Neuronal stem cell (in vitro differentiated cells): ENCODE measurements at regions not wholly inside any gene's neighbourhood (a gene's known extent, or its start where the extent isn't known, plus 50 kb on each side); places are given as distances from the start of the nearest gene placed in this dataset.

Experiments used
- DNase-seq: peaks from one replicate; pipeline ENCODE4 v3.0.0-alpha.2; 2013; ENCODE audit warnings: low spot score
- H2AFZ ChIP-seq: one replicate; pipeline ENCODE4 v1.6.1; 2013; ENCODE audit warnings: mild to moderate bottlenecking, low read length, inconsistent platforms
- H2AK5ac ChIP-seq: 2 replicates; pipeline ENCODE4 v1.6.1; 2013; ENCODE audit warnings: low read depth, mild to moderate bottlenecking, inconsistent platforms, low read length, moderate library complexity, mixed read lengths
- H2BK120ac ChIP-seq: 2 replicates; pipeline ENCODE4 v1.6.1; 2013; ENCODE audit warnings: low read depth, mild to moderate bottlenecking, inconsistent platforms, low read length, moderate library complexity, mixed read lengths
- H2BK12ac ChIP-seq: one replicate; pipeline ENCODE4 v1.6.1; 2013; ENCODE audit warnings: low read length, inconsistent platforms
- H2BK15ac ChIP-seq: 2 replicates; pipeline ENCODE4 v1.6.1; 2013; ENCODE audit warnings: mild to moderate bottlenecking, low read length, inconsistent platforms, mixed read lengths
- H2BK5ac ChIP-seq: one replicate; pipeline ENCODE4 v1.6.1; 2013; ENCODE audit warnings: inconsistent platforms, mild to moderate bottlenecking, low read length, moderate library complexity
- H3K14ac ChIP-seq: one replicate; pipeline ENCODE4 v1.6.1; 2013; ENCODE audit warnings: low read length, inconsistent platforms
- H3K18ac ChIP-seq: 2 replicates; pipeline ENCODE4 v1.6.1; 2013; ENCODE audit warnings: low read length, inconsistent platforms
- H3K23ac ChIP-seq: 2 replicates; pipeline ENCODE4 v1.6.1; 2013; ENCODE audit warnings: low read depth, mild to moderate bottlenecking, mixed read lengths, low read length, inconsistent platforms; ENCODE audit not compliant: poor library complexity
- H3K27ac ChIP-seq: replicated peaks from 3 replicates; pipeline ENCODE4 v1.5.1; 2013; ENCODE audit warnings: low read length, inconsistent platforms
- H3K27me3 ChIP-seq, 3 experiments: 2 replicates each; pipeline ENCODE4 v1.6.1; 2013; ENCODE audit warnings: low read length in 3 of 3, mild to moderate bottlenecking in 2 of 3, inconsistent platforms in 1 of 3, low read depth in 1 of 3, mixed read lengths in 1 of 3, moderate library complexity in 1 of 3; ENCODE audit not compliant: control insufficient read depth in 3 of 3, insufficient read depth in 3 of 3
- H3K36me3 ChIP-seq, 2 donors: replicated peaks in 1 of 2; 2 replicates each; pipeline ENCODE4 v1.6.1; 2013; ENCODE audit warnings: low read length in 2 of 2; ENCODE audit not compliant: control insufficient read depth in 2 of 2, insufficient read depth in 2 of 2
- H3K4ac ChIP-seq: 2 replicates; pipeline ENCODE4 v1.6.1; 2013; ENCODE audit warnings: inconsistent platforms, mild to moderate bottlenecking, low read length, moderate library complexity
- H3K4me1 ChIP-seq, 2 donors: 1 replicate in 1 of 2; 2 replicates in 1 of 2; pipeline ENCODE4 v1.6.1; 2013; ENCODE audit warnings: low read length in 2 of 2, low read depth in 1 of 2; ENCODE audit not compliant: control insufficient read depth in 2 of 2, insufficient read depth in 1 of 2
- H3K4me2 ChIP-seq: one replicate; pipeline ENCODE4 v1.6.1; 2013; ENCODE audit warnings: mild to moderate bottlenecking, low read length, inconsistent platforms; ENCODE audit not compliant: insufficient read depth, poor library complexity, severe bottlenecking
- H3K4me3 ChIP-seq, 2 donors: 2 replicates each; pipeline ENCODE4 v1.5.1; 2013; ENCODE audit warnings: low read length in 2 of 2, mild to moderate bottlenecking in 2 of 2, inconsistent platforms in 1 of 2, moderate library complexity in 1 of 2
- H3K79me1 ChIP-seq: one replicate; pipeline ENCODE4 v1.6.1; 2013; ENCODE audit warnings: low read depth, mild to moderate bottlenecking, inconsistent platforms, low read length, moderate library complexity
- H3K9ac ChIP-seq: one replicate; pipeline ENCODE4 v1.6.1; 2013; ENCODE audit warnings: mild to moderate bottlenecking, low read depth, low read length, inconsistent platforms; ENCODE audit not compliant: poor library complexity
- H3K9me3 ChIP-seq, 2 donors: replicated peaks in 1 of 2; 2 replicates each; pipeline versions ENCODE3 to v1.6.1; 2013; ENCODE audit warnings: low read length in 2 of 2, mild to moderate bottlenecking in 2 of 2, inconsistent platforms in 1 of 2, low read depth in 1 of 2, mixed read lengths in 1 of 2, moderate library complexity in 1 of 2; ENCODE audit not compliant: control insufficient read depth in 2 of 2, insufficient read depth in 1 of 2
- H4K8ac ChIP-seq: one replicate; pipeline ENCODE4 v1.6.1; 2013; ENCODE audit warnings: low read depth, mild to moderate bottlenecking, inconsistent platforms, low read length, moderate library complexity
- H4K91ac ChIP-seq: one replicate; pipeline ENCODE4 v1.6.1; 2013; ENCODE audit warnings: low read length, low read depth, mild to moderate bottlenecking, inconsistent platforms; ENCODE audit not compliant: poor library complexity
- WGBS, 2 donors: extraction: QIAGEN DNeasy Blood & Tissue Kit; methylation state at CpG; one replicate each; pipeline ENCODE4 v1.1.7; 2013; ENCODE audit warnings: missing lambda C conversion rate in 2 of 2, mixed read lengths in 1 of 2; ENCODE audit not compliant: insufficient read length in 2 of 2, insufficient replicate concordance in 1 of 2; ENCODE audit errors: extremely low coverage in 2 of 2; 5-methylcytosine and 5-hydroxymethylcytosine counted together

GRCh38 chr5:128649192-128649591 is 111.1 kb upstream of the FBN2 start:
- H2BK12ac ChIP-seq: no peak overlapping the region
- no peak overlapping the region for H2BK15ac ChIP-seq
- H3K4me2 ChIP-seq: no peak overlapping the region
- H2AK5ac ChIP-seq: no peak overlapping the region
- no peak overlapping the region for H3K27ac ChIP-seq
- no peaks in the 10 kb centered on the region for H3K36me3 ChIP-seq
- no peak overlapping the region for H3K4me3 ChIP-seq
- H3K4me1 ChIP-seq: no peaks in the 10 kb centered on the region
- H3K9me3 ChIP-seq: no peaks in the 10 kb centered on the region
- H3K23ac ChIP-seq: no peak overlapping the region
- no peak overlapping the region for H2BK120ac ChIP-seq
- H3K9ac ChIP-seq: no peak overlapping the region
- H3K79me1 ChIP-seq: no peaks in the 10 kb centered on the region
- H3K14ac ChIP-seq: no peak overlapping the region
- DNase-seq: no peak
- no peaks in the 10 kb centered on the region for H3K27me3 ChIP-seq
- no peak overlapping the region for H3K4ac ChIP-seq
- no peak overlapping the region for H4K8ac ChIP-seq
- H2AFZ ChIP-seq: no peak overlapping the region
- no peak overlapping the region for H4K91ac ChIP-seq
- H3K18ac ChIP-seq: no peak overlapping the region
- no peak overlapping the region for H2BK5ac ChIP-seq

GRCh38 chr5:128662997-128663396 is 125.0 kb upstream of the FBN2 start:
- Histone ChIP-seq H3K27me3 (no peaks in the 10 kb centered on the region), H3K14ac (no peak overlapping the region), H2BK15ac (no peak overlapping the region), H3K9me3 (no peaks in the 10 kb centered on the region), H3K36me3 (no peaks in the 10 kb centered on the region), H2BK12ac (no peak overlapping the region), H3K4me3 (no peak overlapping the region), H4K8ac (no peak overlapping the region), H3K27ac (no peak overlapping the region), H3K9ac (no peak overlapping the region), H3K79me1 (no peaks in the 10 kb centered on the region), H2AFZ (no peak overlapping the region), H2BK120ac (no peak overlapping the region), H3K18ac (no peak overlapping the region), H3K4ac (no peak overlapping the region), H4K91ac (no peak overlapping the region), H3K23ac (no peak overlapping the region), H2AK5ac (no peak overlapping the region), H2BK5ac (no peak overlapping the region), H3K4me2 (no peak overlapping the region), H3K4me1 (no peaks in the 10 kb centered on the region)
- no peak for DNase-seq
- WGBS, 2 donors: no CpG with 5 or more reads among the region's 2 CpGs

DNA sequence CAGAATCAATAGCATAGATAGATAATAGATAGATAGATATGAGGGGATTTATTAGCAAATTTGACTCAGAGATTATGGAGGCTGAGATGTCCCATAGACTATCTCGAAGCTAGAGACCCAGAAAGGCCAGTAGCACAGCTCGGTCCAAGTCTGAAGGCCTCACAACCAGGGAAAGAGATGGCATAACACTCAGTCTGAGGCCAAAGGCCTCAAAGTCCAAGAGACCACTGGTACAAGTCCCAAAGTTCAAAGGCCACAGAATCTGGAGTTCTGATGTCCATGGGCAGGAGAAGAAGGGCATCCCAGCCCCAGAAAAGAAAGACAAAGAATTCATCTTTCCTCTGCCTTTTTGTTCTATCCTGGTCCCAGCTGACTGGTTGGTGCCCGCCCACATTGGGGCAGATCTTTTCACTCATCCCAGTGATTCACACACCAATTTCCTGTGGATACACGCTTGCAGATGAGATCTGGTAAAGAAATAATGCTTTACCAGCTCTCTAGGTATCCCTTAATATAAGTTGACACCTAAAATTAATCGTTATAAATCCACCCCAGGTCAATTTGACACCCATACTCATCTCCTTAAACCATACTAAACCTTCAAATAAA is 127.8 kb upstream of the FBN2 start:
- H2AFZ ChIP-seq: no peak overlapping the region
- H2AK5ac ChIP-seq: no peak overlapping the region
- H3K4me3 ChIP-seq: no peak overlapping the region
- no peak overlapping the region for H4K8ac ChIP-seq
- H2BK15ac ChIP-seq: no peak overlapping the region
- H2BK12ac ChIP-seq: no peak overlapping the region
- no peak overlapping the region for H3K9ac ChIP-seq
- H3K27ac ChIP-seq: no peak overlapping the region
- H4K91ac ChIP-seq: no peak overlapping the region
- no peaks in the 10 kb centered on the region for H3K36me3 ChIP-seq
- H3K4me1 ChIP-seq: no peaks in the 10 kb centered on the region
- no peaks in the 10 kb centered on the region for H3K9me3 ChIP-seq
- WGBS, 2 donors: 100% methylated on average over 1 of the region's 5 CpGs; no CpG with 5 or more reads in 1 of the 2 donors
- H3K18ac ChIP-seq: no peak overlapping the region
- no peak overlapping the region for H3K23ac ChIP-seq
- no peak overlapping the region for H2BK5ac ChIP-seq
- H3K14ac ChIP-seq: no peak overlapping the region
- no peak overlapping the region for H2BK120ac ChIP-seq
- H3K4ac ChIP-seq: no peak overlapping the region
- no peaks in the 10 kb centered on the region for H3K27me3 ChIP-seq
- H3K4me2 ChIP-seq: no peak overlapping the region
- no peaks in the 10 kb centered on the region for H3K79me1 ChIP-seq
- no peak for DNase-seq

- Histone ChIP-seq H3K4ac (no peak overlapping the region), H3K27me3 (no peaks in the 10 kb centered on the region), H3K4me3 (no peak overlapping the region), H4K8ac (no peak overlapping the region), H2BK120ac (no peak overlapping the region), H2BK5ac (no peak overlapping the region), H3K4me1 (no peaks in the 10 kb centered on the region), H2AFZ (no peak overlapping the region), H3K9me3 (no peaks in the 10 kb centered on the region), H3K4me2 (no peak overlapping the region), H3K23ac (no peak overlapping the region), H3K18ac (no peak overlapping the region), H3K36me3 (no peaks in the 10 kb centered on the region), H2AK5ac (no peak overlapping the region), H4K91ac (no peak overlapping the region), H3K79me1 (no peaks in the 10 kb centered on the region), H3K27ac (no peak overlapping the region), H2BK12ac (no peak overlapping the region), H2BK15ac (no peak overlapping the region), H3K14ac (no peak overlapping the region), H3K9ac (no peak overlapping the region)
- no CpG with 5 or more reads among the region's 1 CpG for WGBS, 2 donors
- DNase-seq: no peak
Observed at GRCh38 chr5:128667152-128667551, 129.1 kb upstream of the FBN2 start.
